Keratinocyte (primary cell): ENCODE measurements at regions not wholly inside any gene's neighbourhood (a gene's known extent, or its start where the extent isn't known, plus 50 kb on each side); places are given as distances from the start of the nearest gene placed in this dataset.

Experiments used
- DNase-seq: peaks from one replicate; pipeline ENCODE4 v3.0.0-alpha.2; 2011; ENCODE audit warnings: low read depth, missing footprints, low spot score
- FAIRE-seq: peaks from 2 replicates; lab custom pipeline; 2011; peaks lifted over from hg19 to GRCh38; lab: Jason Lieb, UNC
- H2AFZ ChIP-seq: 2 replicates; pipeline ENCODE4 v1.6.0; 2012; ENCODE audit warnings: low read length, control low read depth, inconsistent platforms; ENCODE audit not compliant: control insufficient read depth
- H3K27ac ChIP-seq: 2 replicates; pipeline ENCODE4 v1.5.1; 2011; ENCODE audit warnings: low read length; ENCODE audit not compliant: control insufficient read depth, insufficient read depth
- H3K27me3 ChIP-seq: 3 replicates; pipeline ENCODE4 v1.6.0; 2011; ENCODE audit warnings: low read length; ENCODE audit not compliant: control insufficient read depth, insufficient read depth; ENCODE audit errors: extremely low read depth
- H3K36me3 ChIP-seq, 2 experiments: 2 replicates in 1 of 2; 3 replicates in 1 of 2; pipeline ENCODE4 v1.5.1; 2011; ENCODE audit warnings: low read length in 2 of 2, mild to moderate bottlenecking in 1 of 2; ENCODE audit not compliant: control insufficient read depth in 2 of 2, insufficient read depth in 2 of 2; ENCODE audit errors: extremely low read depth in 1 of 2
- H3K4me1 ChIP-seq: 3 replicates; pipeline ENCODE4 v1.5.1; 2011; ENCODE audit warnings: low read length; ENCODE audit not compliant: control insufficient read depth, insufficient read depth; ENCODE audit errors: extremely low read depth
- H3K4me2 ChIP-seq: 3 replicates; pipeline ENCODE4 v1.6.0; 2011; ENCODE audit warnings: low read depth, low read length; ENCODE audit not compliant: control insufficient read depth, insufficient read depth; ENCODE audit errors: extremely low read depth
- H3K4me3 ChIP-seq, 3 experiments: fragments of 200-600 bp in 1 of 3; sonication (generic) in 1 of 3; 2 replicates in 2 of 3; 3 replicates in 1 of 3; pipeline ENCODE4 v1.5.1; 2011 to 2016; ENCODE audit warnings: low read length in 3 of 3, mild to moderate bottlenecking in 3 of 3, control low read depth in 2 of 3, inconsistent platforms in 1 of 3, low read depth in 1 of 3, mixed read lengths in 1 of 3, mixed run types in 1 of 3, moderate library complexity in 1 of 3; ENCODE audit not compliant: control insufficient read depth in 2 of 3, insufficient read depth in 2 of 3; ENCODE audit errors: extremely low read depth in 1 of 3
- H3K79me2 ChIP-seq: 2 replicates; pipeline ENCODE4 v1.6.0; 2012; ENCODE audit warnings: low read length; ENCODE audit not compliant: control insufficient read depth, insufficient read depth
- H3K9ac ChIP-seq: 3 replicates; pipeline ENCODE4 v1.6.0; 2011; ENCODE audit warnings: low read length; ENCODE audit not compliant: control insufficient read depth, insufficient read depth; ENCODE audit errors: extremely low read depth
- H3K9me1 ChIP-seq: 3 replicates; pipeline ENCODE4 v1.6.0; 2011; ENCODE audit warnings: low read length; ENCODE audit not compliant: control insufficient read depth, insufficient read depth; ENCODE audit errors: extremely low read depth
- H3K9me3 ChIP-seq: 2 replicates; pipeline ENCODE4 v1.5.1; 2012; ENCODE audit warnings: low read depth, low read length; ENCODE audit not compliant: control insufficient read depth
- H4K20me1 ChIP-seq: 3 replicates; pipeline ENCODE4 v1.6.0; 2011; ENCODE audit warnings: low read length; ENCODE audit not compliant: control insufficient read depth, insufficient read depth; ENCODE audit errors: extremely low read depth
- EZH2 ChIP-seq: IDR thresholded peaks from one replicate; pipeline ENCODE4 v1.6.1; 2012; ENCODE audit warnings: inconsistent platforms, mild to moderate bottlenecking, low read length, moderate library complexity
- dilution Hi-C: fragments of 300-500 bp; cut with MboI; formaldehyde crosslinking; loops from one replicate; pipeline ENCODE4 v1.7.0; 2020; ENCODE audit warnings: low sequenced_read_pairs; ENCODE audit not compliant: extremely low pct_ligation_motif_present
- TF ChIP-seq, protein P1 (sequence below), 3 experiments: IDR thresholded peaks in 1 of 3; conservative IDR thresholded peaks in 1 of 3; optimal IDR thresholded peaks in 1 of 3; 2 replicates in 2 of 3; 3 replicates in 1 of 3; pipeline versions ENCODE3 to v1.5.1; 2011; ENCODE audit warnings: low read length in 3 of 3, mild to moderate bottlenecking in 3 of 3, moderate library complexity in 2 of 3, control low read depth in 1 of 3, inconsistent platforms in 1 of 3; ENCODE audit not compliant: insufficient read depth in 2 of 3; ENCODE audit errors: extremely low read depth in 1 of 3

- no peaks in the 10 kb centered on the region for H3K4me1 ChIP-seq
- dilution Hi-C loops: no loop called here
- no peak overlapping the region for H3K9ac ChIP-seq
- H3K4me2 ChIP-seq: no peak overlapping the region
- TF ChIP-seq, protein P1, sequence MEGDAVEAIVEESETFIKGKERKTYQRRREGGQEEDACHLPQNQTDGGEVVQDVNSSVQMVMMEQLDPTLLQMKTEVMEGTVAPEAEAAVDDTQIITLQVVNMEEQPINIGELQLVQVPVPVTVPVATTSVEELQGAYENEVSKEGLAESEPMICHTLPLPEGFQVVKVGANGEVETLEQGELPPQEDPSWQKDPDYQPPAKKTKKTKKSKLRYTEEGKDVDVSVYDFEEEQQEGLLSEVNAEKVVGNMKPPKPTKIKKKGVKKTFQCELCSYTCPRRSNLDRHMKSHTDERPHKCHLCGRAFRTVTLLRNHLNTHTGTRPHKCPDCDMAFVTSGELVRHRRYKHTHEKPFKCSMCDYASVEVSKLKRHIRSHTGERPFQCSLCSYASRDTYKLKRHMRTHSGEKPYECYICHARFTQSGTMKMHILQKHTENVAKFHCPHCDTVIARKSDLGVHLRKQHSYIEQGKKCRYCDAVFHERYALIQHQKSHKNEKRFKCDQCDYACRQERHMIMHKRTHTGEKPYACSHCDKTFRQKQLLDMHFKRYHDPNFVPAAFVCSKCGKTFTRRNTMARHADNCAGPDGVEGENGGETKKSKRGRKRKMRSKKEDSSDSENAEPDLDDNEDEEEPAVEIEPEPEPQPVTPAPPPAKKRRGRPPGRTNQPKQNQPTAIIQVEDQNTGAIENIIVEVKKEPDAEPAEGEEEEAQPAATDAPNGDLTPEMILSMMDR (optimal IDR thresholded peaks at IDR 0.05 in 1 of 3, IDR thresholded peaks at IDR 0.05 in 1 of 3, conservative IDR thresholded peaks at IDR 0.05 in 1 of 3; ENCODE audit: extremely low read depth in 1 of 3, insufficient read depth in 2 of 3, low read length in 3 of 3): no peak
- TF ChIP-seq EZH2: no peak
- no peak overlapping the region for H2AFZ ChIP-seq
- H3K4me3 ChIP-seq: no peak overlapping the region
- H3K36me3 ChIP-seq: no peaks in the 10 kb centered on the region
- H3K9me1 ChIP-seq: no peaks in the 10 kb centered on the region
- no peak overlapping the region for H3K27ac ChIP-seq
- no peaks in the 10 kb centered on the region for H3K79me2 ChIP-seq
- DNase-seq (no peak), FAIRE-seq (no peak)
- no peaks in the 10 kb centered on the region for H4K20me1 ChIP-seq
- no peaks in the 10 kb centered on the region for H3K27me3 ChIP-seq
- no peaks in the 10 kb centered on the region for H3K9me3 ChIP-seq
Observed at GRCh38 chr15:85274315-85275050, 105.9 kb upstream of the AKAP13 start.

DNA sequence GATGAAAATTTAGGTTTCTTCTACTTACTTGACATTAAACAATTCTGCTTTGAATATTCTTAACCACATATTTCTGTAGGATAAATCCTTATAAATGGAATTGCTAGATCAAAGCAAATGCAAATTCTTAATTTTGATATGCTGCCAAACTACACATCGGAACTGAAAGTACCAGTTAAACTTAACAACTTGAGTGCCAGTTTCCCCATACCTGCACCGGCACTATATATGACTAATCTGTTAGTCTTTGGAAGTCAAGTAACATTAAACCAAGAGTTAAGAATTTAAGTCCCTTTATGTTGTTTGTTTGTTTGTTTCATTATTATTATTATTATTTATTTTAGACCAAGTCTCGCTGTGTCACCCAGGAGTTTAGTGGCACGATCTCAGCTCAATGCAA is 103.9 kb upstream of the AKAP13 start:
- TF ChIP-seq EZH2: no peak
- TF ChIP-seq, protein P1 (optimal IDR thresholded peaks at IDR 0.05 in 1 of 3, IDR thresholded peaks at IDR 0.05 in 1 of 3, conservative IDR thresholded peaks at IDR 0.05 in 1 of 3; ENCODE audit: extremely low read depth in 1 of 3, insufficient read depth in 2 of 3, low read length in 3 of 3): no peak
- dilution Hi-C loops: no loop called here
- no peak overlapping the region for H3K9ac ChIP-seq
- no peaks in the 10 kb centered on the region for H3K4me1 ChIP-seq
- H3K4me3 ChIP-seq: no peak overlapping the region
- no peaks in the 10 kb centered on the region for H3K9me1 ChIP-seq
- no peak overlapping the region for H2AFZ ChIP-seq
- FAIRE-seq (no peak), DNase-seq (no peak)
- no peaks in the 10 kb centered on the region for H3K27me3 ChIP-seq
- no peaks in the 10 kb centered on the region for H3K79me2 ChIP-seq
- no peaks in the 10 kb centered on the region for H3K9me3 ChIP-seq
- no peaks in the 10 kb centered on the region for H4K20me1 ChIP-seq
- no peak overlapping the region for H3K4me2 ChIP-seq
- no peak overlapping the region for H3K27ac ChIP-seq
- no peaks in the 10 kb centered on the region for H3K36me3 ChIP-seq
